Loucy (cell line): ENCODE measurements at regions not wholly inside any gene's neighbourhood (a gene's known extent, or its start where the extent isn't known, plus 50 kb on each side); places are given as distances from the start of the nearest gene placed in this dataset.

Experiments used
- H2AFZ ChIP-seq: fragments of 200-600 bp; sonication (generic); 2 replicates; pipeline ENCODE4 v1.6.0; 2016; ENCODE audit warnings: antibody characterized with exemption, mild to moderate bottlenecking, low read length, moderate library complexity
- H3F3A ChIP-seq: fragments of 200-600 bp; 2 replicates; pipeline ENCODE4 v1.6.0; 2016; ENCODE audit warnings: antibody characterized with exemption, low read depth, mild to moderate bottlenecking
- H3K27me3 ChIP-seq: fragments of 200-600 bp; sonication (generic); 2 replicates; pipeline ENCODE4 v1.6.1; 2014; ENCODE audit warnings: low read length, mild to moderate bottlenecking; ENCODE audit not compliant: insufficient read depth, poor library complexity, severe bottlenecking
- H3K36me3 ChIP-seq: fragments of 200-600 bp; sonication (generic); 2 replicates; pipeline ENCODE4 v1.6.1; 2016; ENCODE audit warnings: low read length; ENCODE audit not compliant: insufficient read depth
- H3K4me1 ChIP-seq: fragments of 200-600 bp; sonication (generic); 2 replicates; pipeline ENCODE4 v1.5.1; 2014; ENCODE audit warnings: low read length, mild to moderate bottlenecking; ENCODE audit not compliant: insufficient read depth, poor library complexity, severe bottlenecking
- H3K4me2 ChIP-seq: fragments of 200-600 bp; sonication (generic); 2 replicates; pipeline ENCODE4 v1.6.0; 2014; ENCODE audit warnings: antibody characterized with exemption, low read length, low read depth, mild to moderate bottlenecking; ENCODE audit not compliant: poor library complexity, severe bottlenecking
- H3K4me3 ChIP-seq: fragments of 200-600 bp; sonication (generic); 2 replicates; pipeline ENCODE4 v1.5.1; 2014; ENCODE audit warnings: low read length, mild to moderate bottlenecking, mixed read lengths; ENCODE audit not compliant: poor library complexity, severe bottlenecking
- H3K79me2 ChIP-seq: fragments of 200-600 bp; sonication (generic); 2 replicates; pipeline ENCODE4 v1.6.1; 2014; ENCODE audit warnings: low read length; ENCODE audit not compliant: insufficient read depth
- H3K9ac ChIP-seq: fragments of 200-600 bp; sonication (generic); 2 replicates; pipeline ENCODE4 v1.6.0; 2014; ENCODE audit warnings: mild to moderate bottlenecking, low read depth, low read length, moderate library complexity; ENCODE audit not compliant: poor library complexity, severe bottlenecking
- H3K9me2 ChIP-seq: fragments of 200-600 bp; sonication (generic); replicated peaks from 2 replicates; pipeline ENCODE4 v1.6.1; 2016; ENCODE audit warnings: low read depth, low read length, mixed read lengths
- H3K9me3 ChIP-seq: fragments of 200-600 bp; sonication (generic); 2 replicates; pipeline ENCODE4 v1.6.1; 2014; ENCODE audit warnings: mild to moderate bottlenecking, antibody characterized with exemption, low read length, low read depth; ENCODE audit not compliant: insufficient read depth
- H4K20me1 ChIP-seq: fragments of 200-600 bp; sonication (generic); 2 replicates; pipeline ENCODE4 v1.6.0; 2014; ENCODE audit warnings: antibody characterized with exemption, low read length, mild to moderate bottlenecking; ENCODE audit not compliant: insufficient read depth, poor library complexity, severe bottlenecking
- CTCF ChIP-seq: fragments of 200-600 bp; sonication (generic); conservative IDR thresholded peaks from 2 replicates; pipeline ENCODE4 v1.5.1; 2014; ENCODE audit warnings: mild to moderate bottlenecking, antibody characterized with exemption, low read length
- EZH2phosphoT487 ChIP-seq: fragments of 200-600 bp; IDR thresholded peaks from 2 replicates; pipeline ENCODE4 v1.6.1; 2018; ENCODE audit warnings: antibody characterized with exemption, mild to moderate bottlenecking, moderate library complexity, borderline replicate concordance

GRCh38 chr10:106360870-106361269 is 803.6 kb downstream of the SORCS1 start:
- Histone ChIP-seq H3K4me2 (no peak overlapping the region), H3K9me3 (no peaks in the 10 kb centered on the region), H3K9ac (no peak overlapping the region), H3K9me2 (no peaks in the 10 kb centered on the region), H3K4me3 (no peak overlapping the region), H4K20me1 (no peaks in the 10 kb centered on the region), H3K36me3 (no peaks in the 10 kb centered on the region), H3K79me2 (no peaks in the 10 kb centered on the region), H2AFZ (no peak overlapping the region), H3K27me3 (no peaks in the 10 kb centered on the region), H3K4me1 (no peaks in the 10 kb centered on the region), H3F3A (no peaks in the 10 kb centered on the region)
- TF ChIP-seq CTCF (no peak), EZH2phosphoT487 (no peak)

GRCh38 chr10:106355450-106355849 is 809.1 kb downstream of the SORCS1 start:
- no peaks in the 10 kb centered on the region for H3K9me2 ChIP-seq
- no peaks in the 10 kb centered on the region for H3K79me2 ChIP-seq
- H3K4me1 ChIP-seq: no peaks in the 10 kb centered on the region
- no peak overlapping the region for H3K9ac ChIP-seq
- H4K20me1 ChIP-seq: no peaks in the 10 kb centered on the region
- H3K27me3 ChIP-seq: no peaks in the 10 kb centered on the region
- TF ChIP-seq CTCF: peak; percentile 47
- no peak for TF ChIP-seq EZH2phosphoT487
- no peak overlapping the region for H3K4me2 ChIP-seq
- no peak overlapping the region for H2AFZ ChIP-seq
- H3K4me3 ChIP-seq: no peak overlapping the region
- no peaks in the 10 kb centered on the region for H3F3A ChIP-seq
- no peaks in the 10 kb centered on the region for H3K9me3 ChIP-seq
- H3K36me3 ChIP-seq: no peaks in the 10 kb centered on the region

GRCh38 chr10:106348933-106349332 is 815.6 kb downstream of the SORCS1 start:
- Histone ChIP-seq H2AFZ (no peak overlapping the region), H4K20me1 (no peaks in the 10 kb centered on the region), H3K79me2 (no peaks in the 10 kb centered on the region), H3K9ac (no peak overlapping the region), H3K4me2 (no peak overlapping the region), H3K9me3 (no peaks in the 10 kb centered on the region), H3K4me3 (no peak overlapping the region), H3F3A (no peaks in the 10 kb centered on the region), H3K27me3 (no peaks in the 10 kb centered on the region), H3K36me3 (no peaks in the 10 kb centered on the region), H3K4me1 (no peaks in the 10 kb centered on the region), H3K9me2 (no peaks in the 10 kb centered on the region)
- TF ChIP-seq EZH2phosphoT487: no peak
- TF ChIP-seq CTCF: no peak
